ENCODE measurements at regions not wholly inside any gene's neighbourhood (a gene's known extent, or its start where the extent isn't known, plus 50 kb on each side); places are given as distances from the start of the nearest gene placed in this dataset.

- Histone ChIP-seq H3K9ac (ENCODE audit: extremely low read depth, low read length, poor library complexity, severe bottlenecking) (no peak overlapping the region), H3K9me3 (ENCODE audit: control insufficient read depth, low read length) (peaks cover 4% of the 10 kb centered on the region), H3K4me1 (ENCODE audit: control insufficient read depth, insufficient read depth, low read length) (peaks cover 2% of the 10 kb centered on the region), H3K27me3 (ENCODE audit: control insufficient read depth, insufficient read depth, low read length, poor library complexity, severe bottlenecking) (peaks cover 9% of the 10 kb centered on the region), H3K27ac (ENCODE audit: low read depth, low read length) (no peak overlapping the region), H3K4me3 (ENCODE audit: low read length) (no peak overlapping the region), H3K36me3 (ENCODE audit: control insufficient read depth, insufficient read depth, low read length) (no peaks in the 10 kb centered on the region)
- TF ChIP-seq CTCF (conservative IDR thresholded peaks at IDR 0.05) = no peak
- no peaks in the 10 kb centered on the region for H3K36me3 Mint-ChIP-seq (ENCODE audit: low read depth)
- no peak overlapping the region for H3K4me3 Mint-ChIP-seq
- 82% methylated on average over 6 to 7 of the region's 8 CpGs for WGBS, 2 experiments (ENCODE audit: insufficient coverage in 1 of 2, insufficient read length in 1 of 2)
- no peaks in the 10 kb centered on the region for H3K9me3 Mint-ChIP-seq
- peaks cover 27% of the 10 kb centered on the region for H3K27me3 Mint-ChIP-seq (ENCODE audit: insufficient read depth)
- no peak for DNase-seq
- H3K4me1 Mint-ChIP-seq = peaks cover 43% of the 10 kb centered on the region
- H3K27ac Mint-ChIP-seq = no peak overlapping the region
Measured at GRCh38 chr16:9523994-9524393, 432.6 kb downstream of the HAPSTR1 start.

GRCh38 chr16:9525037-9525436 is 433.6 kb downstream of the HAPSTR1 start:
- no peaks in the 10 kb centered on the region for H3K9me3 Mint-ChIP-seq
- no peak overlapping the region for H3K4me3 Mint-ChIP-seq
- peaks cover 16% of the 10 kb centered on the region for H3K27me3 ChIP-seq (ENCODE audit: control insufficient read depth, insufficient read depth, low read length, poor library complexity, severe bottlenecking)
- H3K4me1 Mint-ChIP-seq = peaks cover 43% of the 10 kb centered on the region
- DNase-seq = no peak
- H3K27ac ChIP-seq (ENCODE audit: low read depth, low read length) = no peak overlapping the region
- peaks cover 36% of the 10 kb centered on the region for H3K27me3 Mint-ChIP-seq (ENCODE audit: insufficient read depth)
- H3K9ac ChIP-seq (ENCODE audit: extremely low read depth, low read length, poor library complexity, severe bottlenecking) = no peak overlapping the region
- H3K4me1 ChIP-seq (ENCODE audit: control insufficient read depth, insufficient read depth, low read length) = peaks cover 2% of the 10 kb centered on the region
- H3K36me3 ChIP-seq (ENCODE audit: control insufficient read depth, insufficient read depth, low read length) = no peaks in the 10 kb centered on the region
- H3K9me3 ChIP-seq (ENCODE audit: control insufficient read depth, low read length) = peaks cover 4% of the 10 kb centered on the region
- no peak overlapping the region for H3K27ac Mint-ChIP-seq
- H3K4me3 ChIP-seq (ENCODE audit: low read length) = no peak overlapping the region
- 93 to 98% methylated on average over 4 of the region's 4 CpGs for WGBS, 2 experiments (ENCODE audit: insufficient coverage in 1 of 2, insufficient read length in 1 of 2)
- no peaks in the 10 kb centered on the region for H3K36me3 Mint-ChIP-seq (ENCODE audit: low read depth)
- TF ChIP-seq CTCF (conservative IDR thresholded peaks at IDR 0.05) = no peak

- peaks cover 42% of the 10 kb centered on the region for H3K4me1 Mint-ChIP-seq
- H3K36me3 Mint-ChIP-seq (ENCODE audit: low read depth) = no peaks in the 10 kb centered on the region
- no peak overlapping the region for H3K4me3 ChIP-seq (ENCODE audit: low read length)
- H3K27ac ChIP-seq (ENCODE audit: low read depth, low read length) = no peak overlapping the region
- no peak for TF ChIP-seq CTCF (conservative IDR thresholded peaks at IDR 0.05)
- H3K9ac ChIP-seq (ENCODE audit: extremely low read depth, low read length, poor library complexity, severe bottlenecking) = no peak overlapping the region
- peaks cover 18% of the 10 kb centered on the region for H3K27me3 ChIP-seq (ENCODE audit: control insufficient read depth, insufficient read depth, low read length, poor library complexity, severe bottlenecking)
- peaks cover 40% of the 10 kb centered on the region for H3K27me3 Mint-ChIP-seq (ENCODE audit: insufficient read depth)
- H3K27ac Mint-ChIP-seq = no peak overlapping the region
- H3K4me1 ChIP-seq (ENCODE audit: control insufficient read depth, insufficient read depth, low read length) = no peaks in the 10 kb centered on the region
- WGBS, 2 experiments (ENCODE audit: insufficient coverage in 1 of 2, insufficient read length in 1 of 2) = 40 to 48% methylated on average over 1 to 4 of the region's 4 CpGs
- peak; percentile 80 for DNase-seq
- peaks cover 4% of the 10 kb centered on the region for H3K9me3 ChIP-seq (ENCODE audit: control insufficient read depth, low read length)
- peaks cover 2% of the 10 kb centered on the region for H3K9me3 Mint-ChIP-seq
- H3K36me3 ChIP-seq (ENCODE audit: control insufficient read depth, insufficient read depth, low read length) = no peaks in the 10 kb centered on the region
- H3K4me3 Mint-ChIP-seq = no peak overlapping the region
Measured at GRCh38 chr16:9526791-9527190, 435.3 kb downstream of the HAPSTR1 start.
